HG03108 (cell line): ENCODE measurements at regions not wholly inside any gene's neighbourhood (a gene's known extent, or its start where the extent isn't known, plus 50 kb on each side); places are given as distances from the start of the nearest gene placed in this dataset.
A peak's percentile ranks its signal among the peaks of the same experiment; 100 is the strongest.
"Not testable (repeated sequence)": the region's sequence is repeated elsewhere in the genome, so short reads cannot be mapped to it uniquely, and the experiment has no call there.

Experiments used
- ATAC-seq: cut with Tn5 transposase; IDR thresholded peaks from one replicate; pipeline ENCODE4 v1.9.1; 2021; ENCODE audit warnings: moderate library complexity; ENCODE audit not compliant: unreplicated experiment

GRCh38 chr2:194723446-194723845 is 933.6 kb upstream of the SLC39A10 start:
- no peak for ATAC-seq

- no peak for ATAC-seq
Observed at GRCh38 chr2:194721227-194721626, 935.8 kb upstream of the SLC39A10 start.

- ATAC-seq: no peak
Observed at GRCh38 chr2:194720462-194720861, 936.6 kb upstream of the SLC39A10 start.

- no peak for ATAC-seq
Observed at GRCh38 chr2:194718881-194719280, 938.1 kb upstream of the SLC39A10 start.

GRCh38 chr2:194714541-194714940 is 942.5 kb upstream of the SLC39A10 start:
- ATAC-seq: no peak

GRCh38 chr2:194709840-194710239 is 947.2 kb upstream of the SLC39A10 start:
- no peak for ATAC-seq

- ATAC-seq: no peak
Observed at GRCh38 chr2:194706179-194706578, 950.8 kb upstream of the SLC39A10 start.

GRCh38 chr2:194705398-194705797 is 951.6 kb upstream of the SLC39A10 start:
- ATAC-seq: no peak

- no peak for ATAC-seq
Observed at GRCh38 chr2:194700726-194701125, 956.3 kb upstream of the SLC39A10 start.

- no peak for ATAC-seq
Observed at GRCh38 chr2:194700116-194700515, 956.9 kb upstream of the SLC39A10 start.

GRCh38 chr2:194698012-194698411 is 959.0 kb upstream of the SLC39A10 start:
- ATAC-seq: no peak

GRCh38 chr2:194697439-194697838 is 959.6 kb upstream of the SLC39A10 start:
- no peak for ATAC-seq

- no peak for ATAC-seq
Observed at GRCh38 chr2:194696690-194697089, 960.3 kb upstream of the SLC39A10 start.

- no peak for ATAC-seq
Observed at GRCh38 chr2:194686569-194686968, 970.5 kb upstream of the SLC39A10 start.

- no peak for ATAC-seq
Observed at GRCh38 chr2:194674043-194674442, 983.0 kb upstream of the SLC39A10 start.

- no peak for ATAC-seq
Observed at GRCh38 chr2:194672994-194673393, 984.0 kb upstream of the SLC39A10 start.

GRCh38 chr2:194661431-194661830 is 995.6 kb upstream of the SLC39A10 start:
- ATAC-seq: no peak

GRCh38 chr2:194639057-194639456 is 1018.0 kb upstream of the SLC39A10 start:
- ATAC-seq: not testable (repeated sequence)

- no peak for ATAC-seq
Observed at GRCh38 chr2:194621945-194622344, 1035.1 kb upstream of the SLC39A10 start.

GRCh38 chr2:194619366-194619765 is 1037.7 kb upstream of the SLC39A10 start:
- ATAC-seq: no peak

GRCh38 chr2:194618432-194618831 is 1038.6 kb upstream of the SLC39A10 start:
- no peak for ATAC-seq

- peak; percentile 62 for ATAC-seq
Observed at GRCh38 chr2:194616334-194616733, 1040.7 kb upstream of the SLC39A10 start.

GRCh38 chr2:194610297-194610696 is 1046.7 kb upstream of the SLC39A10 start:
- ATAC-seq: no peak

GRCh38 chr2:194603429-194603828 is 1053.6 kb upstream of the SLC39A10 start:
- no peak for ATAC-seq
